A673 (cell line): ENCODE measurements at regions not wholly inside any gene's neighbourhood (a gene's known extent, or its start where the extent isn't known, plus 50 kb on each side); places are given as distances from the start of the nearest gene placed in this dataset.

ENCODE experiments used
- BruUV-seq: library from RNA; stranded (reverse); fragments of 400-500 nt; replicated peaks from 2 replicates; lab custom pipeline; 2021; lab: Mats Ljungman, UMichigan
- CTCF ChIA-PET: fragments of 300-600 bp; sonication (Branson Sonifier 250); formaldehyde crosslinking; loops from one replicate; lab custom pipeline; 2022; ENCODE audit warnings: antibody characterized with exemption; lab: Charles Lee
- POLR2A ChIA-PET: fragments of 300-600 bp; sonication (Branson Sonifier 250); formaldehyde crosslinking; loops from one replicate; lab custom pipeline; 2022; ENCODE audit warnings: antibody characterized with exemption; ENCODE audit not compliant: low non-redundant PET; lab: Charles Lee
- DNase-seq: peaks from one replicate; pipeline ENCODE4 v3.0.0-alpha.2; 2015; ENCODE audit warnings: low spot score
- H3K27ac ChIP-seq: fragments of 200-600 bp; sonication (generic); 2 replicates; pipeline ENCODE4 v1.5.1; 2016; ENCODE audit warnings: mixed run types, low read depth, mild to moderate bottlenecking, mixed read lengths, antibody characterized with exemption, low read length; ENCODE audit not compliant: poor library complexity, severe bottlenecking
- H3K27me3 ChIP-seq: fragments of 200-600 bp; sonication (generic); replicated peaks from 2 replicates; pipeline ENCODE4 v1.6.1; 2017; ENCODE audit warnings: mixed run types, low read depth, mild to moderate bottlenecking, mixed read lengths, antibody characterized with exemption, low read length; ENCODE audit not compliant: insufficient read depth, poor library complexity
- H3K36me3 ChIP-seq: fragments of 200-600 bp; sonication (generic); 2 replicates; pipeline ENCODE4 v1.6.1; 2016; ENCODE audit warnings: mixed run types, mild to moderate bottlenecking, mixed read lengths, antibody characterized with exemption, low read length; ENCODE audit not compliant: insufficient read depth, poor library complexity, severe bottlenecking
- H3K4me1 ChIP-seq: fragments of 200-600 bp; sonication (generic); 2 replicates; pipeline ENCODE4 v1.6.1; 2017; ENCODE audit warnings: mixed run types, mild to moderate bottlenecking, mixed read lengths, antibody characterized with exemption, low read length; ENCODE audit not compliant: insufficient read depth, poor library complexity, severe bottlenecking
- H3K4me3 ChIP-seq: fragments of 200-600 bp; sonication (generic); 2 replicates; pipeline ENCODE4 v1.5.1; 2016; ENCODE audit warnings: low read depth, mixed run types, mild to moderate bottlenecking, mixed read lengths, low read length; ENCODE audit not compliant: poor library complexity, severe bottlenecking
- H3K9me3 ChIP-seq: fragments of 200-600 bp; sonication (generic); 2 replicates; pipeline ENCODE4 v1.6.1; 2016; ENCODE audit warnings: mixed run types, low read depth, mild to moderate bottlenecking, mixed read lengths, antibody characterized with exemption, low read length; ENCODE audit not compliant: poor library complexity, severe bottlenecking
- CTCF ChIP-seq: fragments of 300-800, 200-600 bp; sonication (generic); conservative IDR thresholded peaks from 2 replicates; pipeline ENCODE4 v1.5.1; 2017; ENCODE audit warnings: low read depth, mild to moderate bottlenecking, antibody characterized with exemption, low read length, moderate library complexity, mixed read lengths
- EZH2 ChIP-seq: fragments of 200-600 bp; sonication (generic); IDR thresholded peaks from 2 replicates; pipeline ENCODE4 v1.6.1; 2017; ENCODE audit warnings: borderline replicate concordance, low read depth, mild to moderate bottlenecking, mixed read lengths, antibody characterized with exemption, low read length; ENCODE audit not compliant: poor library complexity, severe bottlenecking
- intact Hi-C: fragments of 100-400 bp; cut with micrococcal nuclease; formaldehyde crosslinking; loops from one replicate; pipeline ENCODE4 v1.10.0; 2022; ENCODE audit not compliant: unreplicated experiment

GRCh38 chr10:2733278-2733963, 333.9 kb upstream of the PFKP start:
- Histone ChIP-seq H3K36me3 (no peaks in the 10 kb centered on the region), H3K27me3 (peaks cover 97% of the 10 kb centered on the region), H3K27ac (no peak overlapping the region), H3K4me3 (no peak overlapping the region), H3K4me1 (no peaks in the 10 kb centered on the region), H3K9me3 (no peaks in the 10 kb centered on the region)
- no peak for TF ChIP-seq EZH2
- TF ChIP-seq CTCF = no peak
- ChIA-PET POLR2A (no interaction called here), CTCF (no interaction called here)
- BruUV-seq = no TSS peak
- DNase-seq = no peak
- intact Hi-C loops = no loop called here

- no peak for TF ChIP-seq EZH2
- no peak for TF ChIP-seq CTCF
- Histone ChIP-seq H3K4me1 (no peaks in the 10 kb centered on the region), H3K36me3 (no peaks in the 10 kb centered on the region), H3K9me3 (no peaks in the 10 kb centered on the region), H3K4me3 (no peak overlapping the region), H3K27ac (no peak overlapping the region), H3K27me3 (peaks cover 97% of the 10 kb centered on the region)
- intact Hi-C loops = no loop called here
- no peak for DNase-seq
- POLR2A ChIA-PET = no interaction called here
- no TSS peak for BruUV-seq
- CTCF ChIA-PET = no interaction called here
These were observed 335.4 kb upstream of the PFKP start for GRCh38 chr10:2731940-2732339.

GRCh38 chr10:2729197-2729596, 338.2 kb upstream of the PFKP start:
- H3K9me3 ChIP-seq = no peaks in the 10 kb centered on the region
- H3K4me3 ChIP-seq = no peak overlapping the region
- ChIA-PET POLR2A (interaction anchor here (0.6 kb wide), 1 partner anchor 1056 kb away, joined by 4 read pairs; the partner anchor contains the start of gene KLF6), CTCF (no interaction called here)
- TF ChIP-seq CTCF (no peak), EZH2 (no peak)
- no peaks in the 10 kb centered on the region for H3K4me1 ChIP-seq
- no peak for DNase-seq
- peaks cover 84% of the 10 kb centered on the region for H3K27me3 ChIP-seq
- no peak overlapping the region for H3K27ac ChIP-seq
- no peaks in the 10 kb centered on the region for H3K36me3 ChIP-seq
- no TSS peak for BruUV-seq
- intact Hi-C loops = no loop called here
